BJ (cell line): ENCODE measurements at regions not wholly inside any gene's neighbourhood (a gene's known extent, or its start where the extent isn't known, plus 50 kb on each side); places are given as distances from the start of the nearest gene placed in this dataset.
A peak's percentile ranks its signal among the peaks of the same experiment; 100 is the strongest.
"Not testable (repeated sequence)": the region's sequence is repeated elsewhere in the genome, so short reads cannot be mapped to it uniquely, and the experiment has no call there.

Experiments used
- CTCF ChIA-PET: fragments of 350-600 bp; formaldehyde crosslinking; extraction: SDS; loops from one replicate; lab custom pipeline; 2021; ENCODE audit warnings: antibody characterized with exemption, inconsistent platforms; lab: Yijun Ruan, JAX
- POLR2A ChIA-PET: fragments of 300-600 bp; sonication (Branson Sonifier 250); formaldehyde crosslinking; extraction: SDS; loops from one replicate; lab custom pipeline; 2021; ENCODE audit warnings: antibody characterized with exemption; lab: Charles Lee
- DNase-seq: peaks from one replicate; pipeline ENCODE4 v3.0.0-alpha.2; 2011; ENCODE audit warnings: low read depth
- H3K27me3 ChIP-seq: 2 replicates; pipeline ENCODE4 v1.6.0; 2011; ENCODE audit warnings: low read length; ENCODE audit not compliant: control insufficient read depth, insufficient read depth
- H3K36me3 ChIP-seq: 2 replicates; pipeline ENCODE4 v1.5.1; 2011; ENCODE audit warnings: low read length; ENCODE audit not compliant: control insufficient read depth, insufficient read depth
- H3K4me3 ChIP-seq: 2 replicates; pipeline ENCODE4 v1.5.1; 2011; ENCODE audit warnings: low read depth, mild to moderate bottlenecking, control low read depth, low read length

- CTCF ChIA-PET, POLR2A ChIA-PET, H3K36me3 ChIP-seq, H3K27me3 ChIP-seq, DNase-seq: not testable (repeated sequence)
- H3K4me3 ChIP-seq: peak overlapping the region; percentile 43
These were observed 108.2 kb downstream of the SPATA31A1 start for GRCh38 chr9:39463696-39464095.

- DNase-seq: peak; percentile 39
- CTCF ChIA-PET, H3K27me3 ChIP-seq, POLR2A ChIA-PET, H3K36me3 ChIP-seq: not testable (repeated sequence)
- peak overlapping the region; percentile 43 for H3K4me3 ChIP-seq
These were observed 108.8 kb downstream of the SPATA31A1 start for GRCh38 chr9:39464122-39464777.

GRCh38 chr9:39474499-39474898 lies 119.0 kb downstream of the SPATA31A1 start:
- H3K27me3 ChIP-seq, H3K36me3 ChIP-seq, DNase-seq, POLR2A ChIA-PET, CTCF ChIA-PET, H3K4me3 ChIP-seq: not testable (repeated sequence)

DNA sequence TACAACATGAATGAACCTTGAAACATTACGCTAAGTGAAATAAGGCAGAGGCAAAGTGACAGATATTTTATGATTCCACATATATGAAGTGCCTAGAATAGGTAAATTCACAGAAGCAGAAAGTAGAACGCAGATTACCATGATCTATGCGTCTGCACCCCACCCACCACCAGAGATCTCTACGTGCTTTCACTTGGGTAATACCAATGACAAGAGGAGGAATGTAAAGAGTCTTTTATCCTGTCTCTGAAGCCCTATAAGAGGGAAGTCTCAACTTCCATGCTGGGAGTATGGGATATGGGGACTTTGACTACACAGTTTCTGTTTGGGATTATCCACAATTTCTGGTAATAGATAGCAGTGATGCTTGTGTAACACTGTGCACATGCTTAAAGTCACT lies 127.6 kb downstream of the SPATA31A1 start:
- POLR2A ChIA-PET, DNase-seq, H3K36me3 ChIP-seq, CTCF ChIA-PET, H3K4me3 ChIP-seq, H3K27me3 ChIP-seq: not testable (repeated sequence)

GRCh38 chr9:39483880-39484279 lies 128.4 kb downstream of the SPATA31A1 start:
- POLR2A ChIA-PET, H3K4me3 ChIP-seq, H3K27me3 ChIP-seq, DNase-seq, CTCF ChIA-PET, H3K36me3 ChIP-seq: not testable (repeated sequence)

DNA sequence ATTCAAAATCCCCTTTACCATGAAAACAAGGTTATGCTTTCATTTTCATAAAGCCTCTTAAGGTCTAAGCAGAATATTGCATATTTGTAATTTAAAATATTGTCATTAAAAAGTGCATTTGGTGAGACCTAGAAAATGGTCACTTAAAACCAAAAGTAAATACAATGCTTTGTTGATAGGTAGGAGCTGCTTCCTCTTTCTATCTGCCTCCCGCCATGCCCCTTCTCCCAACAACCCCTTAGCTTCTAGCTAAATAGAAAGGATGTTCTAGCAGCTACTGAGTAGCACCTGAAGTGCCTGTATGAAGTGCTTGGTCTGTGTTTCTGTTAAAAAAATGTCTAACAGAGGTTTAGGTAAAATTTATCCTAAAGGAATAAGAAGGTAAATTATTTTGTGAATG lies 128.8 kb downstream of the SPATA31A1 start:
- H3K27me3 ChIP-seq, DNase-seq, H3K36me3 ChIP-seq, CTCF ChIA-PET, H3K4me3 ChIP-seq, POLR2A ChIA-PET: not testable (repeated sequence)

- H3K27me3 ChIP-seq, POLR2A ChIA-PET, CTCF ChIA-PET, H3K36me3 ChIP-seq, H3K4me3 ChIP-seq, DNase-seq: not testable (repeated sequence)
These were observed 132.0 kb downstream of the SPATA31A1 start for GRCh38 chr9:39487477-39487876.

DNA sequence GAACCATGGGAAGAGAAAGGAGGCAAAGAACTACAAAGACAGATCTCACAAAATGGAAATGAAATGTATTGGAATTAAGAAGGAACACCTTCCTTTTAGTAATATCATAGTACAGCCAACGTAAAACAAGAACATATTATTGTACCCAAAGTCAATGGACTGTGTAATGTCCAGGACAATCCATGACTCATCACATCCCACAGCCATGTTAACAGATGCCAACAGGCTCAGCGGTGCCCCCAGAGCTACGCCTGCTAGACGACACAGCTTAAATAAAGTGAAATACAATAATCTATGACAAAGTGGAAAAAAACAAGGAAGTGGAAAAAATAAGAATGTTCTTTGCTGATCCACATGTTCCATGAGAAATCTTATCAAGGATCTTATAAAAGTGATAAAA lies 140.8 kb downstream of the SPATA31A1 start:
- POLR2A ChIA-PET, H3K36me3 ChIP-seq, H3K4me3 ChIP-seq, DNase-seq, H3K27me3 ChIP-seq, CTCF ChIA-PET: not testable (repeated sequence)

GRCh38 chr9:39503178-39503577 lies 147.7 kb downstream of the SPATA31A1 start:
- H3K27me3 ChIP-seq, H3K36me3 ChIP-seq, DNase-seq, H3K4me3 ChIP-seq, CTCF ChIA-PET, POLR2A ChIA-PET: not testable (repeated sequence)

- POLR2A ChIA-PET, DNase-seq: not testable (repeated sequence)
These were observed 172.0 kb downstream of the SPATA31A1 start for GRCh38 chr9:39527387-39528029.

DNA sequence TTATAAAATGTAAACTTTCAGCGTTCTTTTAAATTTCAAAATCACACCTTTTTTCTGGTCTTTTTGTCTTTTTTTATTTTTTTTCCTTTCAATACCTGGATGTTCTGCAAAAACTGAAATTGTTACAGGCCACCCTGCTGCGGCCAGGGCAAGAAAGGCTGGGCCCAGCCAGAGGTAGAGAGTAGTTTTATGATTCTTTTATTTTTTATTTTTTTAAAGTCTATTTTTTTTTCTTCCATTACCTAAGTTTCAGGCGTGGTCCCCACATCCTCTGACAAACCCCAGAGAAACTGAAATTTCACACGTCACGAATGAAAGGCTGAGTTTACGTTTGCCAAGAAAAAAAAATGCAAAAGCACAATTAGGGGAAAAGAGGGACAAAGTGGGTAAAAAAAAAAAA lies 177.1 kb downstream of the SPATA31A1 start:
- DNase-seq, H3K36me3 ChIP-seq, H3K4me3 ChIP-seq, CTCF ChIA-PET, POLR2A ChIA-PET, H3K27me3 ChIP-seq: not testable (repeated sequence)

More at GRCh38 chr9:39527387-39528029, 172.0 kb downstream of the SPATA31A1 start:
- H3K27me3 ChIP-seq, H3K36me3 ChIP-seq, H3K4me3 ChIP-seq, CTCF ChIA-PET: not testable (repeated sequence)

DNA sequence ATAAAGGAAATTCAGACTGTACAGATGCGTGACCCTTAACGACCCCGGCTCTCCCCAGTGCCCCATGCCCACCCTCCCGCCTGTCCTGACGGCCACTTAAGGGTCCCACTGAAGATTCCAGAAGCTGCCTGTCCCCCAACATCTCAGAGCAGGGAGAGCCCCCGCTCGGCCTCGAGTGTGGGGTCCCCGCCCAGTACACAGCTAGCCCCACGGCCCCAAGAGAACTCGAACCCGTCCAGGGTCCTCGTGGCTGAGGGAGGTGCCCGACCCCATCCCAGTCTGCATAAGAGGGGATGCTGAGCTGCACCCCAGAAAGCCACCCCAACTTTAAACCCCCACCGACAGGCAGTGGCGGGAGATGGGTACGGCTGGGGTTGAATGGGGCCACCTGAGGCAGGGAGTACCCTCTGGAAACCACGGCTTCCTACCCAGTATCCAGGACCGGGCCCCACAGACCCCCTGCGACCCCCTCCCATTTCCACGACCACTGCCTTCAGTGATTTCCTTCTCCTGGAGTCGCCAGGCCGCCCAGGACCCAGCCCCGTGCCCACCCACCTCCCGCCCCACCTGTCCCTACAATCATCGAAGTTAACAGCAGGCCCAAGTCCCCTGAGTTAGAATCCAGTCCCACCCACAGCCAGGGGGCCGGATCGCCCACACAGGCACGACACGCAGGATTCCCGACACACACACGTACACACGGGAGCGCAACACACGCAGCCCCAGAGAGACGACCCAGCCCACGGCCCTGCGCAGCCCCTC lies 177.7 kb downstream of the SPATA31A1 start:
- DNase-seq, CTCF ChIA-PET, H3K4me3 ChIP-seq, H3K36me3 ChIP-seq, POLR2A ChIA-PET, H3K27me3 ChIP-seq: not testable (repeated sequence)
